Activated T-cell treated with anti-CD3 and anti-CD28 coated beads for 4 hours (primary cell): ENCODE measurements at regions not wholly inside any gene's neighbourhood (a gene's known extent, or its start where the extent isn't known, plus 50 kb on each side); places are given as distances from the start of the nearest gene placed in this dataset.

Source experiments
- DNase-seq: peaks from one replicate; pipeline ENCODE4 v3.0.0-alpha.2; 2020

GRCh38 chr2:193778293-193778692 is 1583.6 kb upstream of the TMEFF2 start:
- no peak for DNase-seq

DNA sequence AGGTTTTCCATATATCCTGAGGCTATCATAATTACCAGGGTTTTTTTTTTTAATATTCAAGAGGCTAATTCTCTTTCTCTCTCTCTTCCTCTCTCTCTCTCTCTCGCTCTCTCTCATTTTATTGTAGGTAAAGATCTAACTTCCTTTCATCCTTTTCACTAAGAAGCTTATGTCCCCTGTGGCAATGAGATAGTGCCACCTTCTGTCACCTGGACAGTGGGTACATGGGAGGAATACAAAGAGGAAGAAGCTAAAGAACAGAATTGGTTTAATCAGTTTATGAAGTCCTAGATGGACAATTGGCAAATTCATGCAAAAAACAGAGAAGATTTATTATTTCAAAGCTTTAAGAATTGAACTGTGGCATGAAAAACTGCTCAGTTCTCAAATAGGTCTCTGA is 1582.3 kb upstream of the TMEFF2 start:
- DNase-seq: no peak

GRCh38 chr2:193774166-193774565 is 1579.4 kb upstream of the TMEFF2 start:
- no peak for DNase-seq

GRCh38 chr2:193751299-193751698 is 1556.6 kb upstream of the TMEFF2 start:
- DNase-seq: no peak

DNA sequence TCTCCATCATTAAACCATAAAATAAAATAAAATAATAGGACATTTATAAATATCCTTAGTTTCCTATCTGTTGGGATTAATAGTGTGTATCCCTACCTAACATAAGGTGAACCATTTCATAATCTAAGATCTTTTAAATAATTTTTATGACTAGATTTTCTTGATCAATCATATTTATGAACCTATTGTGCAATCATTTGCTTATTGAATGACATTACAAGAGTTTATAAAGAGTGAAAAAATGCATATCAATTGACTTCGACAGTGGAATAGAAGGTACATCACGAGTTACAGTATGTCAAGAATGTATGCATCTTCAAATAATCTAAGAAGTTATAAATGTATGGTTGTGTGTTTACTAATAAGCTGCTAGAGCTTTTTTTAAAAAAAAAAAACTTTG is 1554.8 kb upstream of the TMEFF2 start:
- DNase-seq: no peak

- DNase-seq: no peak
Measured at GRCh38 chr2:193743089-193743488, 1548.4 kb upstream of the TMEFF2 start.

GRCh38 chr2:193738892-193739291 is 1544.2 kb upstream of the TMEFF2 start:
- DNase-seq: no peak

DNA sequence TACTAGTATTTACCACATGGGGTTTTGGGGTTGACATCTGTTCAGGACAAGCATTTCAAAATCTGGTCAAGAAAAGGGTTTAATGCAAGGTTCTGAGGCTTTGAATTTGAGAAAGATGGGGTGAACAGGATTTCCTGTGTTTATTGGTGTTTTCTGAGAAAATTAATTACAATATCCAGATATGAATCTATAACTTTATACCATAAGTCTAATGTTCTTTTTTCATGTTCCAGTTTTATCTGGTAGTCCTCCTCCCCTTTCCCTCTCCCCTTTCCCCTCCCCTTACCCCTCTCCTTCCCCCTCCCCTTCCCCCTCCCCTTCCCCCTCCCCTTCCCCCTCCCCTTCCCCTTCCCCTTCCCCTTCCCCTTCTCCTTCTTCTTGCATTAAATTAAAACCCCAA is 1518.2 kb upstream of the TMEFF2 start:
- no peak for DNase-seq

DNA sequence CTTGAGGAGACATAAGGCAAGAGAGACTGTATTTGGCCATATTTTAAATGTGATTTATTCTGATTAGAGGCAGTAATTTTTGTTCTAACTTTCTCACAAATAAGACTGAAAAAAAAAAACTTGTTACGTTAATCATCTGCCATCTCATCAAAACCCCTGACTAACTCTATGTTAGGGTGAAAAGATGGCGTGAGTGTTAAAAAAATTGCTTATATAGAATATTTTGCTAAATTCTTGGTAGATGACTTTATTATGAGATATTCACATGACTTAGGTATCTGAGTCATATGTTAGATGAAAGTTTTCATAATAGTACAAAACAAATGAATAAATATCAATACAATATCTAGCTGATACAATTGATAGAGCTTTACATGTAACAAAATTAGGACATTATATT is 1508.7 kb upstream of the TMEFF2 start:
- DNase-seq: no peak

- DNase-seq: no peak
Measured at GRCh38 chr2:193701484-193701883, 1506.8 kb upstream of the TMEFF2 start.

GRCh38 chr2:193695367-193695766 is 1500.6 kb upstream of the TMEFF2 start:
- DNase-seq: no peak

DNA sequence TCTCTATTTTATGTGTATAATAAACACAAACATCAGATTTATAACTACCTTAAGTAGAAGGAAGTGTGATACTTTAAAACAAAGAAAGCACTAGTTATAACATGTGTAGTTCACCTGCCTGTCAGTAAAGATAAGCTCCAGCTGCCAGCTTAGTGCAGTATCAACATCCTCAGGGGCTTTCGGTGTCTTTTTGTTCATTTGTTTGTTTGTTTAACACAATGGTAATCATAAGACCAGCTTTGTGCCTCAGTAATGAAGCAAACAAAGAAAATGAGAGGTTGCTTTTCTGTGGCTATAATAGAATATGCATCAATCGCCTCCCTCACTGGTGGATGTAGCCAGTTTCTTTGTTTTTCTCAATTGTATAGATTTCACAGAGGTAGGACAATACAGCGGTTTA is 1499.0 kb upstream of the TMEFF2 start:
- no peak for DNase-seq

DNA sequence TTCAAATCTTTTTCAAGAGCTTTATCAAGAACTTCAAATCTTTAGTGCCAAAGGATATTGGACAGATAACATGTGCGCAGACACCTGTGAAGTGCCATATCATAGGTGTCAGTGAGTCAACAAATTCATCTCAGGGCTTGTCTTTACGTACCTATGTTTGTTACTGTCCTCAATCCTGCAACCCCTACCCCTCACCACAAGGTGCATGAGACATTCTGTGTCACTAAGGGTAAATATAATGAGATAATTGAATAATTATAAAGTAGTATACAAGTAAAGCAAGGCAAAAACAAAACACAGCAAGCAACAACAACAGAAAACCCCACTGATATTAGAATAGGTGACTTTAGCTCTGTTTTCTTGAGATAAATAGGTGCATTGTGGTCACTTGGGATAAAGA is 1495.8 kb upstream of the TMEFF2 start:
- no peak for DNase-seq

- DNase-seq: no peak
Measured at GRCh38 chr2:193687195-193687594, 1492.5 kb upstream of the TMEFF2 start.

DNA sequence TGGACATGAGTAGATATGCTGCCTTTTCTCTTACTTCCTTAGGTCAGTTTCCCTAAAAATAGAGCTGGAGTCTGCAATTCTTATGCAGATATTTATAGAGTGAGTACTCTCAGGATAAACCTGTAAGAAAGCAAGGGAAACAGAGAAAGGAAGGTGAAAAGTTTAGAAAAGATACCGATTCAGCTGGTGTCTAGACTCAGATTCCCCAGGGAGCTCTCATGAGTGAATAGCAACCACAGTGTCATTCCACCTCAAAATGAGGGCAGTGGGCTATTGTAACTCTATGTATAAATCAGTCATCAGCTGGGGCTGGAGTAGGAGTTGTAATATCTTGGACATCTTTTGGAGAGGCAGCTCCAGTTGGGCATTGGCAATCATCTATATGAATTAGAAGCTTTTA is 1485.1 kb upstream of the TMEFF2 start:
- no peak for DNase-seq

DNA sequence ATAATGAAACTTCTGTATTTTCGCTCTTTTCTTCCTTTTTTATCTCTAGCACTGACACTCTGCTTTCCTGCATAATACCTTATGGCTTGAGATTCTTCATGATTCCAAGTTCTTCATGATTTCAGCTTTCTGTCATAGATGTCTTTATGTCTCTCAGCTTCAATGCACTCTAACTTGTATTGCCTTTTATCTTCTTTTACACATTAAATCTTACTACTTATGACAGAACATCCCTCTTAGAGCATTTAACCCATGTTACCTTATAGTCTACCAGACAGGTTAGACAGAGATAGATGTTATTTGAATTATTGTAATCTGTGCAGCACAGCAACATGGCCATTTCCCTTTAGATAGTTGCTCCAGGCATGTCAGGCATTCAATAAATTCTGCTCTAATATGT is 1475.7 kb upstream of the TMEFF2 start:
- no peak for DNase-seq

GRCh38 chr2:193668557-193669323 is 1474.0 kb upstream of the TMEFF2 start:
- no peak for DNase-seq

DNA sequence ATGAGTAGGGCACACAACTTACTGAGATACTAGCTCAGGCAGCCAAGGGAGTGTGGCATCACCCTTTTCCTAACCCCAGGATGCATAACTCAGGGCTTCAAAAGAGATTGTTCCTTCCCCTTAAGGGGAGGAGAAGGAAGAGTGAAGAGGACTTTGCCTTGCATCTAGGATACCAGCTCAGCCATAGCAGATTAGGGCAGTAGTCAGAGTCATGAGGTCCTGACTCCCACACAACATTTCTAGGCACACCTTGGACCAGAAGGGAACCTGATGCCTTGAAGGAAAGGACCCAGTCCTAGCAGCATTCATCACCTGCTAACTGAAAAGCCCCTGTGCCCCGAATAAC is 1433.2 kb upstream of the TMEFF2 start:
- DNase-seq: no peak

GRCh38 chr2:193627187-193627926 is 1432.6 kb upstream of the TMEFF2 start:
- no peak for DNase-seq

GRCh38 chr2:193608451-193608850 is 1413.7 kb upstream of the TMEFF2 start:
- DNase-seq: no peak

DNA sequence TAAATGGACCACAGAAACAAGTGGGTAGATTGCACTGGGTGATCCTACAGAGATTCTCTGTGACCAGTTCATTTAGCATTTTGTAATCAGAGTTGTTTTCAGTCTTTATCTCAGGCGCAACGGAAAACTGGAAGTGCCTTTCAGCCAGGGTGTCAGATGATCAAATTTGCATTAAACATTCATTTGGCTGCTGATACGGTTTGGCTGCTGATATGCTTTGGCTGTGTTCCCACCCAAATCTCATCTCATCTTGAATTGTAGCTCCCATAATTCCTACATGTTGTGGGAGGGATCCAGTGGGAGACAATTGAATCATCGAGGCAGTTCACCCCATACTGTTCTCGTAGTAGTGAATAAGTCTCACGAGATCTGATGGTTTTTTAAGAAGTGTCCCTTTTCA is 1396.1 kb upstream of the TMEFF2 start:
- no peak for DNase-seq

DNA sequence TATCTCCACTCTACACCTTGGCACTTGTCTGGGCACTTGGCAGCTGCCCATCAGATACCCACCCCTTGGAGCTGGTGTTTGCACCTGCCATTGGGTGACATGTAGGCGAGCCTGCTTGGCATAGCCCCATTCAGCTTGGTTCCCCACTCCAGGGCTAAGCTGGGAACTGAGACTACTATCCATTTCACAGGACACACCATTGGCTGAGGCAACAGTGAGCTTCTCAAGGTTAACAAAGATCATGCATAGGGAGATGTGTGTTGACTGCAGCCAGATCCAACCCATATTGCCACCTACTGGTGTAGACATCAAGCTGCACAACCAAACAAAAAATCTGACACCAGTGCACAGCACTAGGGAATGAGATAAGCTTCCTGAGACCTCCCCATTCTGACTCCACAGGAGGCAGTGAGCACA is 1389.8 kb upstream of the TMEFF2 start:
- no peak for DNase-seq

GRCh38 chr2:193583638-193584400 is 1389.1 kb upstream of the TMEFF2 start:
- no peak for DNase-seq

DNA sequence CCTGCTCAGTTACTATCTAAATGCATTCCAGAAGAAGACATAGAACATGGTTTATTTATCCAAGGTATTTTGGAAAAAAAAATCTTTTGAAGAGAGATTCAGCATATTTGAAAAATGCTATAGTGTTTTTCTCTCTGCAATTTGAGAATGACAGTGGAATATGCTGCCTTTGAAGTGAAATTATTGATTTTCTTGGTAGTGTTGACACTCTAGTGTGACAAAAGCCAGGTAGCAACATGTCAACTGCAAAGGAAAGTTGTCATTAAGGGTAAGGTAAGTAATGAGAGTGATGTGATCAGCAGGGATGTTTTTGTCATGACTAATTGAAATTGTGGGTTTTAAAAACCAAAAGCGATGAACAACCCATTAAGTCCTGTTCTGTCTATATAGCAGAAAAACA is 1387.1 kb upstream of the TMEFF2 start:
- no peak for DNase-seq
